HG03139 (cell line): ENCODE measurements at regions not wholly inside any gene's neighbourhood (a gene's known extent, or its start where the extent isn't known, plus 50 kb on each side); places are given as distances from the start of the nearest gene placed in this dataset.

Source experiments
- ATAC-seq: cut with Tn5 transposase; IDR thresholded peaks from one replicate; pipeline ENCODE4 v1.9.1; 2021; ENCODE audit not compliant: unreplicated experiment

GRCh38 chr6:15996030-15996429, 132.9 kb upstream of the MYLIP start:
- ATAC-seq: no peak

DNA sequence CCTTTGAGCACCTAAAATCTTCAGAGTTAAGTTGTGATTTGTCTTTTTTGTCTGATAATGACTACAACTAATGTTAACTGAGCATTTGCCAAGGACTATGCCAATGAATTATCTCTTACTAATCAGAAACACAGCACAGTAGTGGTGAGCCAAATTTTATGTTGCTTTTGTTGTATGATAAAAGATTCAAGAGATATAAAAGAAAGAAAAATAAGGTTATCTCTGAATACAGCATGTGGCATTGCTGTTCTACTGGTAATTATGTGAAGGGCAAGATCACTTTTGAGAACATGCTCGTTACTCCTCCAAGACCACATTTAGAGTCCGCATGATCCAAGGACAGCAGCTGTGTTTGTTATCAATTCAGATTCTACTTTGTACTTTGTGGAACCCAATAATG, 133.4 kb upstream of the MYLIP start:
- no peak for ATAC-seq

DNA sequence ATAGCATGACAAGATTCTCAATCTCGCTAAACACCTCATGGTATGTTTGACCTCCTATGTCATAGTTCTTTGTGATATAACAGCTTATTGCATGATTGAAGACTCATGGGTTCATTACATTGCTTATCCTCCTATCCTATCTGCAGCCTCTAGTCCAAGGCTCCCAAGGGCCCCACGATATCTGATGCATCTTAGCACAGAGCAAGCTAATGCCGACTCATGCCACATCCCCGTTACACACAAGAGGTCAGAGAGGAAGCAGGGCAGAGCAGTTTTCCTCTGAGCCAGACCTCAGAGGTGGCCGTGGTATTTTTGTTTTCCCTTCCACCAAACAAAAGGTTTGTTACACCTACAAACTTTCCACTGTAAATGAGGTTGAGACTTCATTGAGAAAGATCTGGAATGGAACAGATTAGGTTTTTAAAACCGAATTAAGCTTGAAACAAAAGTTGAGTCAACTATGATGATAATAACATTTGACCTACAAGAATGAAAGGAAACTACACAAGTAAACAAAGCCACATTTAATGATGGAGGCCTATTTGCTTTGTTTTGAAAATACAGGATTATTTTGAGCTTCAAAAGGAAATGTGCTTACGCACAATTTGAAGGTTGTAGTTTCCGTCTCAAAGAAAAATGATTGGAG, 133.9 kb upstream of the MYLIP start:
- no peak for ATAC-seq

GRCh38 chr6:15993716-15994228, 135.1 kb upstream of the MYLIP start:
- ATAC-seq: no peak

DNA sequence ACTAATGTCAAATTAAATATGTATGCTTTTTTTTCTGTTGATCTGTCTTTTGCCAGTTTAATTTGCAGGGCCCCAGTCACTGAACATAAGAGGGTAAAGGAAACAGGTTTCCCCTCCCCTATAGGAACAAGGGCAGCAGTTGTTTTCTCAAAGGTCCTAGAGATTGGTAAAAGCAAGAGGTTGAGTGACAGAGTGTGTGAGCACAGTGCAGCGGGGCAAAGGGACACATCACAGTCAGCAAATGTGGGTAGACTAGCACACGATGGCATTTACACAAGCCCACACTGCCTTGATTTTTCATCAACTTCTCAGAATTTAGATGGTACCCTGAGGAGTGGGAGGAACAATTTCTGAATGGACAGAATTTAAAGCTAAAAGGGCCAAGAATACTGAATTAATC, 138.7 kb upstream of the MYLIP start:
- ATAC-seq: no peak

- ATAC-seq: no peak
These were observed 139.5 kb upstream of the MYLIP start for GRCh38 chr6:15989397-15989796.

DNA sequence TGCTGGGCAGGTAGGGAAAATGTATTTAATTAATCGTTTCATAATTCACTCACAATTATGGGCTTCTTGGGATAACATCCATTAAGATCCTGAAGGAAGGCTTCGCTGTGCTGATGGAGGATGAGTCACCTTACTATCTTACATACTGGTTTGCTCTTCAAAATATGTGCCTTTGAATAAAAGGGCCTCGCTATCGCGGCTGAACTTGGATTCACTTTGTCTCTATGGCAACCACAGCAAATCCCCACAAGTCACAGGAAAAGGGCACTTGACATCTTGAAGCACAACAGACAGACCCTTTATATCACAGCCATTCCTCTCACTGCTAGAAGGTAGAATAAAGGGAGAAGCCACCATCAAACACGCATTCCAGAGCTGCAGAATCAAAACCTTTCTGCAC, 141.3 kb upstream of the MYLIP start:
- ATAC-seq: no peak

- ATAC-seq: no peak
These were observed 142.8 kb upstream of the MYLIP start for GRCh38 chr6:15986027-15986629.

DNA sequence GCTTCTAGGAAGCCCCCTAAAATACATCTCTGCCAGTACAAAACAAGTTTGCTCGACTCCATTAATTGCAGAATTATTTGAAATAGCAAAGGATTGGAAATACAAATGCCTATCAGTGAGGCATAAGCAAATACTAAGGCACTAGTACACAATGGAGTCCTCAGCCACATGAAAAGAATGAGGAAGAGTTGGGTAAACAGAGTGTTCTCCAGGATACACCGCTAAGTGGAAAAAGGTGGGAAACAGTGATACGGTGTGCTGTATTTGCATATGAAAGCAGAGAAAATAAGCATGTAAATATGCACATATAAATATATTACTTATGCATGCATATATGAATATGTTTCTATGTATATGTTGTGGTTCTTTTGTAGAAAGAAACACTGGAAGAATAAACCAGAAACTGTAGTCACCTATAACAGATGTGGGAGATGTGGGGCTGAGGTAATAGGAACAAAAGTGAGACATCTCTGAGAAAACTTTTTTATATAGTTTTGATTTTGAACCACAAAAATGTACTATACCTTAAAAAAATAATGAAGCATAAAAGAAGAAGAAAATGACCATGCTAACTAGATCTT, 143.4 kb upstream of the MYLIP start:
- no peak for ATAC-seq

DNA sequence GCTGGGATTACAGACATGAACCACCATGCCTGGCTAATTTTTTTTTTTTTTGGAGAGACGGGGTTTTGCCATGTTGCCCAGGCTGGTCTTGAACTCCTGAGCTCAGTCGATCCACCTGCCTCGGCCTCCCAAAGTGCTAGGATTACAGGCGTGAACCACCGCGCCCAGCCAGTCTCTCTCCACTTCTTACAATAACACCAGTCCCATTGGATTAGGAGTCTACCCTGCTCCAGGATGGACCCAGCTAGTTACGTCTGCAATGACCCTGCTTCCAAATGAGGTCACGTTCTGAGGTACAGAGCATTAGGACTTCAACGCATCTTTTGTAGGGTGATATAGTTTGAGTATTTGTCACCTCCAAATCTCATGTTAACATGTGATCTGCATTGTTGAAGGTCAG, 146.9 kb upstream of the MYLIP start:
- no peak for ATAC-seq

DNA sequence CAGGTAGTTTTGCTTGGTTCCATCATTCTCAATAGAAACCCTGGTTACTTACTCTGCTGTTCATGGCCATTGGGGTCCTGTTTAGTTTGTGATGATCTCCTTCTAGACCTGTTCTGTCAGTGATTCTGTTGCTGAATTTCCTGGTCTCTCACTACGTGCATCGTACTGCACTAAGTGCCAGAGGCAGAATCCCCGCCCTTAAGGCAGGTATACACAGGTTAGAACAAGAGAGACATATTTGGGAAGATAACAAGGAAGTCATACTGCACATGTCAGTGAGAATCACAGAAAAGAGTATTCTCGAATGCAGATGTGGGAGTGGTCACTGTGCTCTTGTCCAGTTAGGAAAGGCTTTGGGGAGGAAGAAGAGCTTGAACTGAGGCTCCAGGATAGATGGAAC, 148.1 kb upstream of the MYLIP start:
- ATAC-seq: no peak

DNA sequence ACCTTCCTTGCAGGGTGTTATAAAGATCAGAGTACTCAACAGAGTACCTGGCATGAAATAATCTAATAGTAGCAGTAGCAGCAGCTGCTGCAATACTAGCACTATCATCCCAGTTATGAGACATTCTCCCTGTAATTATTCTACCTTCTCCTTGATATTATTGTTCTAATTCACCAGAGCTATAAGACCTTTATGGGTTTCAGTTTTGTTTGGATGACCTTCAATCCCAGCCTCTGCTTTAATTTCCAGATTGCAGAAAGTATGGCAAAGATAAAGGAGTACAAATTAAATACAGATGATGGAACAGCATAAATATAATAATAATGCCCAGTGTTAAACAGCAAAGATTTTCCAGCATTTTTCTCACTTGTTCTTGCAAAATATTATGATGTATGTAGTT, 150.5 kb upstream of the MYLIP start:
- no peak for ATAC-seq

GRCh38 chr6:15977050-15977449, 151.8 kb upstream of the MYLIP start:
- ATAC-seq: no peak

- ATAC-seq: no peak
These were observed 154.1 kb upstream of the MYLIP start for GRCh38 chr6:15974817-15975216.

- no peak for ATAC-seq
These were observed 158.4 kb upstream of the MYLIP start for GRCh38 chr6:15970517-15970916.

DNA sequence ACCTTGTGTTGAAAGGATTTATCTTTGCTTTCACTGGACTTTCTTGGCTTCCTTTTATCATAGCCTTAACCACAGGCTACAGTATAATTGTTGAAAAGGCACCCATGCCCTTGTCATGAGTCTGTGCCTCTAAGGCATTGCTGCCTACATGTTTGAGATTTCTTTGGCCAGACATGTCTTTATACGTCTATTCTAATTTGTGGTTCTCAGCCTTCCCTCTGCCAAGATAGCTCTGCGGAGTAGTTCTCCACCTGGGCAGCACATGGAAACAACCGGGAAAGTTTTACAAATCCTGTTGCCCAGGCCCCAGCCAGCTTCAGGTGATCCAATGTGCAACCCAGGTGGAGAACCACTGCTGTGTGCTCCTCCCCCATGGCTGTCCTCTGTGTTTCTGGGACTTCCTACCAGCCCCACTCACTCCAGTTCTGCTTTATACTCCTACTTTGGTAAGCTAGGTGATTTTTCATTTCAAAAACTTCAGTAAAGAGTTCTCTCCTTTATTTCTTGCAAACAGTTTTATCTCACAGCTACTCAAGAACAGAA, 159.6 kb upstream of the MYLIP start:
- no peak for ATAC-seq

DNA sequence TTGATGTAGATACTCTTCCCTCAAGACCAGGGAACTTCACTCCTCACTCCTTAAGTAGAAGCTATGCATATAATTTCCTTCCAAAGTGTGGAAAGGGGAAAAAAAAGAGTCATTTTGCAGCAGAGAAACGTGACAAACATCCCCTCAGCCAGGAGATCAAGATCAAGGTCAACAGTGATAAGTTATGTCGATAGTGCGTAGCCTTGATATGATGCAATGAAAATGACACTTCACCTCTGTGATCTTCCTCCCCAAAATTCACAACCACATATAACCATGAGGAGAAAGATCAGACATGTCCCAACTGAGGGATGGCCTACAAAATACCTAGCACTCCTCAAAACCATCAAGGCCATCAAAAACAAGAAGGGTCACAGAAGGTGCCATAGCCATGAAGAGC, 160.4 kb upstream of the MYLIP start:
- ATAC-seq: no peak

DNA sequence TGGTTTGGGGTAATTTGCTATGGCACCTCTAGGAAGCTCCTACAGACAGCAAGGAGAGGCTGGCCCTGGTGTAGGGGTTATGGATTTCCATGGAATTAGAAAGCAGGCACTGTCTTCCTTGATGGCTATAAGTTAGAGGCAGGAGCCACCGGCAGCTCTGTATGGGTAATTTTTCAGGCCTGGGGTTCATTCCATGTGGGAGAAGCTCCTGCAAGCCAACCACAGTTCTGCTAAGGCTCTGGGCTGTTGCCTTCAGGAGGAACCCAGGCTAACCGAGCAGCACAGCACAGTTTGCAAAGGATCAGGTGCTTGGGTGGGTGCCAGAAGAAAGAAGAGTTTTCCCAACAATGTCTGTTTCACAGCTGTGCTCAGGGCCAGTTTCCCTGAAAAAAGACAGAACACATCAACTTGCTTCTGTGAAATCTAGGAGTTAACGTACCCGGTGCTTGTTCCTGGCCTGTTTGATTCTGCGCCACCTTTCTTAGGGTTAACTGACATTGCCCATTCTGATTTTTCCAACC, 162.8 kb upstream of the MYLIP start:
- no peak for ATAC-seq

GRCh38 chr6:15962449-15962764, 166.5 kb upstream of the MYLIP start:
- ATAC-seq: no peak

DNA sequence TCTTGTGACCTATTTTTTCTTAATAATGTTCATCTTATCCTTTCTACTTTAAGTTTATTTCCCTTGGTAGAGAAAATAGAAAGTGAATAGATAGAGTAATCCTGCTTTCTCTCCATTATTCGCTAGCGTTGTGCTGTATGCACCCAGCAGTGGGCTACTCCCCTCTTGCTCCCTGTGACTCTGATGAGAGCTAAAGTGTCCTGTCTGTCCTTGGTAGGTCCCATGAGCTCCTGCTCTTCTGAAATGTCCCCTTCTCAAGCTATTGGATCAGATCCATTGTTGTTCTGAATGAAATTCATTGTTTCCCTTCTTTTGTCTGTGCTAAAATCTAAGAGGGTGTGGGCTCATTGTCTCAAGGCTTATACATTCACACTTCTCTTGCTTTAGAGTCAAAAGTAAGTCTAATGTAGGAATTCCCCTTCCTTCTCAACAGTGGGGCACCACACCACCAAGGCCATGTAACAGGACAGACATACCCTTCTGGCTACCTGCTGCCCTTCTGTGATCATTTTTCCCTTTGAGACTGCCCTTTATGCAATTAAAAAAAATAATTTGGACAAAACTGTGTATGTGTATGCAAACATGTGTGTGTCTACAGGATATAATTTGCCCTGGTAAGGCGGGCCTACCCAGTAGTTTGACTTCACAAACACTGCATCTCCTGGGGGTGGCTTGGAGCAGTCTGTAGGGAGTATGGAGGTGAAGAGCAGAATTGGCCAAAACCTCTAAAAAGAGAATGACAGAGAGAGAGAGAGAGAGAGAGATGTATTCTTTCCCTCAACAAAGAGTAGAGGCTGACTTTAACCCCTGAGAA, 167.0 kb upstream of the MYLIP start:
- ATAC-seq: no peak
